T-cell (primary cell): ENCODE measurements at regions not wholly inside any gene's neighbourhood (a gene's known extent, or its start where the extent isn't known, plus 50 kb on each side); places are given as distances from the start of the nearest gene placed in this dataset.

Experiments
- ATAC-seq, 4 experiments: fragments of 200-7000 bp in 3 of 4; fragments of 150-1000 bp in 1 of 4; cut with Tn5 transposase; replicated peaks in 1 of 4; 1 replicate in 3 of 4; 2 replicates in 1 of 4; pipeline ENCODE4 v1.10.0; 2021; ENCODE audit warnings: moderate library complexity in 3 of 4, mild to moderate bottlenecking in 2 of 4, moderate number of reproducible peaks in 1 of 4
- CTCF ChIA-PET, 2 donors: fragments of 300-600 bp; sonication (Branson Sonifier 250); formaldehyde crosslinking; loops; one replicate each; lab custom pipeline; 2022; ENCODE audit warnings: antibody characterized with exemption in 2 of 2; lab: Charles Lee
- POLR2A ChIA-PET, 2 donors: fragments of 300-600 bp; sonication (Branson Sonifier 250); formaldehyde crosslinking; loops; one replicate each; lab custom pipeline; 2022; ENCODE audit warnings: antibody characterized with exemption in 2 of 2; lab: Charles Lee
- DNase-seq, 35 experiments: peaks; one replicate each; pipeline versions ENCODE4 v3.0.0 to v3.0.0-alpha.2; 2013 to 2023
- H3K27ac ChIP-seq: one replicate; pipeline ENCODE4 v1.5.1; 2013; ENCODE audit warnings: low read length
- H3K27me3 ChIP-seq, 2 experiments: replicated peaks in 1 of 2; 1 replicate in 1 of 2; 2 replicates in 1 of 2; pipeline versions ENCODE4 v1.6.1 to v1.7.0; 2013; ENCODE audit warnings: low read length in 1 of 2, mixed read lengths in 1 of 2; ENCODE audit not compliant: control insufficient read depth in 2 of 2, insufficient read depth in 2 of 2; ENCODE audit errors: extremely low read depth in 1 of 2
- H3K36me3 ChIP-seq, 2 donors: 1 replicate in 1 of 2; 2 replicates in 1 of 2; pipeline versions ENCODE4 v1.6.1 to v1.7.0; 2013; ENCODE audit warnings: low read length in 1 of 2; ENCODE audit not compliant: control insufficient read depth in 2 of 2, insufficient read depth in 1 of 2; ENCODE audit errors: extremely low read depth in 1 of 2
- H3K4me1 ChIP-seq, 2 experiments: 1 replicate in 1 of 2; 2 replicates in 1 of 2; pipeline versions ENCODE4 v1.6.1 to v1.7.0; 2013; ENCODE audit warnings: low read length in 2 of 2, mixed read lengths in 1 of 2; ENCODE audit not compliant: insufficient read depth in 2 of 2, control insufficient read depth in 1 of 2; ENCODE audit errors: extremely low read depth in 1 of 2
- H3K4me3 ChIP-seq, 2 donors: 1 replicate in 1 of 2; 2 replicates in 1 of 2; pipeline versions ENCODE4 v1.5.1 to v1.7.0; 2013; ENCODE audit warnings: mild to moderate bottlenecking in 2 of 2, low read length in 1 of 2, moderate library complexity in 1 of 2; ENCODE audit not compliant: control insufficient read depth in 1 of 2; ENCODE audit errors: extremely low read depth in 1 of 2
- H3K9me3 ChIP-seq: 2 replicates; pipeline ENCODE4 v1.7.0; 2013
- H3K27ac Mint-ChIP-seq, 2 donors: one replicate each; pipeline ENCODE4 v1.8.0; 2020 to 2021; ENCODE audit warnings: mild to moderate bottlenecking in 2 of 2, mixed read lengths in 2 of 2
- H3K27me3 Mint-ChIP-seq, 2 donors: one replicate each; pipeline ENCODE4 v1.8.0; 2021 to 2022; ENCODE audit warnings: mixed read lengths in 2 of 2
- H3K36me3 Mint-ChIP-seq: one replicate; pipeline ENCODE4 v1.8.0; 2021; ENCODE audit warnings: mixed read lengths
- H3K4me1 Mint-ChIP-seq, 3 donors: one replicate each; pipeline ENCODE4 v1.8.0; 2020 to 2022; ENCODE audit warnings: mixed read lengths in 3 of 3, mild to moderate bottlenecking in 1 of 3
- H3K4me3 Mint-ChIP-seq, 3 donors: one replicate each; pipeline ENCODE4 v1.8.0; 2020 to 2022; ENCODE audit warnings: mild to moderate bottlenecking in 3 of 3, mixed read lengths in 3 of 3, moderate library complexity in 3 of 3
- H3K9me3 Mint-ChIP-seq, 3 donors: one replicate each; pipeline ENCODE4 v1.8.0; 2020 to 2022; ENCODE audit warnings: mixed read lengths in 3 of 3
- WGBS: methylation state at CpG from one replicate; pipeline ENCODE4 v1.1.5; 2013; ENCODE audit warnings: missing lambda C conversion rate; ENCODE audit not compliant: insufficient coverage; 5-methylcytosine and 5-hydroxymethylcytosine counted together

DNA sequence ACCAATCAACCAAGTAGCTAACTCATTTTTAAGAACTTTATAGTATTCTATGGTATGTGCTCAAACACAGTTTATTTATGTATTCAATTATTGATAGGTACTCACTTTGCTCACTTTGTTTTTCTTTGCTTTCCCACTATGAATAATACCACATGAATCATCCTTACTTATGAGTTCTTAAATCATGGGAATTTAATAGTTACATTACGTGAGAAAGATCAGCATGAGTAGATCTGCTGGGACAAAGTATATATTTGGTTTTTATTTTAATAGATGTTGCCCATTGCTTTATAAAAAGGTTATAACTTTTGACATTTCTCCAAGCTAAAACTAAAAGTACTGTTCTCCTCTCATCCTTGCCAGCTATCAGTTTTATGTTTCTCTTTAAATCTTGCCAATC is 390.7 kb downstream of the LRATD1 start:
- ChIA-PET CTCF (interaction anchor here in 1 of 2 donors (0.5 kb wide), 1 partner anchor 33 kb away, joined by 3 read pairs; no protein-coding TSS in a partner anchor), POLR2A (no interaction called here)
- H3K36me3 Mint-ChIP-seq = no peaks in the 10 kb centered on the region
- Histone ChIP-seq H3K4me3 (no peak overlapping the region), H3K36me3 (no peaks in the 10 kb centered on the region), H3K9me3 (no peaks in the 10 kb centered on the region), H3K4me1 (no peaks in the 10 kb centered on the region), H3K27me3 (no peaks in the 10 kb centered on the region), H3K27ac (no peak overlapping the region)
- no peak for DNase-seq
- no peaks in the 10 kb centered on the region for H3K4me1 Mint-ChIP-seq
- WGBS = no CpG with 5 or more reads among the region's 1 CpG
- H3K9me3 Mint-ChIP-seq = no peaks in the 10 kb centered on the region
- no peak overlapping the region for H3K27ac Mint-ChIP-seq
- H3K27me3 Mint-ChIP-seq = no peaks in the 10 kb centered on the region
- ATAC-seq = no peak
- H3K4me3 Mint-ChIP-seq = no peak overlapping the region

DNA sequence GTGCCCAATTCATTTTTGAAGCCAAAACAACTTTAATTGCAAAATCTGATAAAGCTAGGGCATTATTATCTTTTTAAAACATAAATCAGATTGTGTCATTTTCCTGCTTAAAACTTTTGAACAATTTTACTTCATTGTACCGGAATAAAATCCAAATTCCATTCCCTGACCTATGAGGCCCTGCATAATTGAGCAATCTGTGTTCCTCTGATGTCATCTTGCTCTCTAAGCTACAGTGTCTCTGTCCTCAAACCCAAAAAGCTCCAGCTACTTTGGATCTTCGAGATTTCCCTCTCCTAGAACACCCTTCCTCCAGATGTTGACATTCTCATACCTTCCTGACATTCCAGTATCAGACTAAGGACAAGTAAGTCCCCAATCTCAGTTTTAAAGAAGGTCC is 395.9 kb downstream of the LRATD1 start:
- no peak for ATAC-seq
- no peaks in the 10 kb centered on the region for H3K4me1 Mint-ChIP-seq
- POLR2A ChIA-PET = no interaction called here

DNA sequence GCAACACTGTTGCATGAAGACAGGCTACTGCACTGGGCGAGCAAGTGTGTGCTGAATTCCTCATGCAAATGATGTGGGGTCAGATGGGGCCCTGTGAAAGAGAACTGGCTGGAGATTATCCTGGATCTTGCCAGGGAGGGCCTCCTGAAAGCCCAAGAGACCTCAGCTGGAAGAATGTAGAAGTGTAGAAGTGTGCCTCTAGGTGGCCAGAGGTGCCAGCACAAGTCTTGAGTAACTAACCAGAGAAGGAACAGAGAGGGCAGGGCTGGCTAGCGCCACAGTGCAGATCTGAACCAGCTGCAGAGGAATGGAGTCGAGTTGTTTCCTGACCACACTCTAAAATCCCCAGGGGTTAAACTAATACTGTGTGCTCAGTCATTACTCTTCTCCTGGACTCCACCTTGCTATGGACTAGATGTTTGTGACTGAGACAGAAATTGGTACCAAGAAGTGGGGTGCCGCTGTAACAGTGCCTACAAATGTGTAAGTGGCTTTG is 399.3 kb downstream of the LRATD1 start:
- H3K4me3 ChIP-seq = no peak overlapping the region
- no peaks in the 10 kb centered on the region for H3K9me3 ChIP-seq
- Mint-ChIP-seq H3K36me3 (no peaks in the 10 kb centered on the region), H3K4me3 (no peak overlapping the region), H3K27ac (no peak overlapping the region), H3K4me1 (no peaks in the 10 kb centered on the region), H3K27me3 (peaks cover 5 to 8% of the 10 kb centered on the region in 2 donors), H3K9me3 (no peaks in the 10 kb centered on the region)
- no peaks in the 10 kb centered on the region for H3K36me3 ChIP-seq
- DNase-seq (no peak), ATAC-seq (peak in 1 of 4 experiments; percentile 23)
- H3K4me1 ChIP-seq = no peaks in the 10 kb centered on the region
- ChIA-PET POLR2A (interaction anchor here in 1 of 2 donors (0.6 kb wide), 1 partner anchor 301 kb away, joined by 3 read pairs; no protein-coding TSS in a partner anchor), CTCF (no interaction called here)
- peaks cover 0 to 3% of the 10 kb centered on the region in 2 experiments for H3K27me3 ChIP-seq
- WGBS = 61% methylated on average over 2 of the region's 4 CpGs
- no peak overlapping the region for H3K27ac ChIP-seq

More for the DNA sequence above, 395.9 kb downstream of the LRATD1 start:
- CTCF ChIA-PET = no interaction called here
- Histone ChIP-seq H3K27ac (no peak overlapping the region), H3K4me1 (no peaks in the 10 kb centered on the region), H3K9me3 (no peaks in the 10 kb centered on the region), H3K27me3 (peaks cover 0 to 3% of the 10 kb centered on the region in 2 experiments), H3K36me3 (no peaks in the 10 kb centered on the region), H3K4me3 (no peak overlapping the region)
- Mint-ChIP-seq H3K9me3 (no peaks in the 10 kb centered on the region), H3K27me3 (peaks cover 5% of the 10 kb centered on the region in 2 donors), H3K36me3 (no peaks in the 10 kb centered on the region), H3K4me3 (no peak overlapping the region), H3K27ac (no peak overlapping the region)
- 24% methylated on average over 2 of the region's 2 CpGs for WGBS
- no peak for DNase-seq

DNA sequence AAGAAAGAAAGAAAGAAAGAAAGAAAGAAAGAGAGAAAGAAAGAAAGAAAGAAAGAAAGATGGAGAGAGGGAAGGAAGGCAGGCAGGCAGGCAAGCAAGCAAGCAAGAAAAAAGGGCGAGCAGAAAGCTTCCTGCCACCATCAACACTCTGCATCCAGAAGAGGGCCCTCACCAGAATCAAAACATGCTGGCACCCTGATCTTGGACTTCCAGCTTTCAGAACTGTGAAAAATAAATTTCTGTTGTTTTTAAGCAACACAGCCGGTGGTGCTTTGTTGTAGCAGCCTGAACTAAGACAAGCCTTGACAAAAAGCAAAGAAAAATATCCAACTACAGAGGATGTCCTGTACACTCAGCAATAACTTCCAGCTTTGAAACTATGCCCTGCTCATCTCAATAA is 401.7 kb downstream of the LRATD1 start:
- Mint-ChIP-seq H3K27me3 (peaks cover 4 to 7% of the 10 kb centered on the region in 2 donors), H3K9me3 (no peaks in the 10 kb centered on the region), H3K4me1 (no peaks in the 10 kb centered on the region), H3K27ac (no peak overlapping the region), H3K36me3 (no peaks in the 10 kb centered on the region), H3K4me3 (no peak overlapping the region)
- Histone ChIP-seq H3K27ac (no peak overlapping the region), H3K9me3 (no peaks in the 10 kb centered on the region), H3K4me1 (no peaks in the 10 kb centered on the region), H3K36me3 (no peaks in the 10 kb centered on the region), H3K27me3 (peaks cover 0 to 6% of the 10 kb centered on the region in 2 experiments), H3K4me3 (no peak overlapping the region)
- no peak for ATAC-seq
- WGBS = 40% methylated on average over 1 of the region's 2 CpGs
- ChIA-PET POLR2A (no interaction called here), CTCF (no interaction called here)
- DNase-seq = no peak

DNA sequence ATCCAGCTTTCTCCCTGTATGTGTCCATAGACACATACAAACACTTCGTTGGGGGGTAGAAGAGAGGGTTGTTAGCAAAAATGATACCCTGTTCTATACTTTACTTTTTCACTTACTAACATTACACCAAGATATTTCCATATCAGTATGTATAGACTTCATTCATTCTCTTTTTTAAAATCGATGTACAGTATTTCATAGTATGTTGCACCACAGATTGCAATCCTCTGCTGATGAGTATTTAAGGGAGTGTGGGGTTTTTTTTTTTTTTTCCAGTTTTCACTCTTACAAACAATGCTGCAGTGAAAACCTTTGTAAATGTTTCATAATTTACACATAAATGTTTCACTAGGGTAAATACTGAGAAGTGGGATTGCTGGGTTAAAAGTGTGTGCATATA is 402.3 kb downstream of the LRATD1 start:
- Mint-ChIP-seq H3K9me3 (no peaks in the 10 kb centered on the region), H3K4me1 (no peaks in the 10 kb centered on the region)
- WGBS = no CpG with 5 or more reads among the region's 2 CpGs

DNA sequence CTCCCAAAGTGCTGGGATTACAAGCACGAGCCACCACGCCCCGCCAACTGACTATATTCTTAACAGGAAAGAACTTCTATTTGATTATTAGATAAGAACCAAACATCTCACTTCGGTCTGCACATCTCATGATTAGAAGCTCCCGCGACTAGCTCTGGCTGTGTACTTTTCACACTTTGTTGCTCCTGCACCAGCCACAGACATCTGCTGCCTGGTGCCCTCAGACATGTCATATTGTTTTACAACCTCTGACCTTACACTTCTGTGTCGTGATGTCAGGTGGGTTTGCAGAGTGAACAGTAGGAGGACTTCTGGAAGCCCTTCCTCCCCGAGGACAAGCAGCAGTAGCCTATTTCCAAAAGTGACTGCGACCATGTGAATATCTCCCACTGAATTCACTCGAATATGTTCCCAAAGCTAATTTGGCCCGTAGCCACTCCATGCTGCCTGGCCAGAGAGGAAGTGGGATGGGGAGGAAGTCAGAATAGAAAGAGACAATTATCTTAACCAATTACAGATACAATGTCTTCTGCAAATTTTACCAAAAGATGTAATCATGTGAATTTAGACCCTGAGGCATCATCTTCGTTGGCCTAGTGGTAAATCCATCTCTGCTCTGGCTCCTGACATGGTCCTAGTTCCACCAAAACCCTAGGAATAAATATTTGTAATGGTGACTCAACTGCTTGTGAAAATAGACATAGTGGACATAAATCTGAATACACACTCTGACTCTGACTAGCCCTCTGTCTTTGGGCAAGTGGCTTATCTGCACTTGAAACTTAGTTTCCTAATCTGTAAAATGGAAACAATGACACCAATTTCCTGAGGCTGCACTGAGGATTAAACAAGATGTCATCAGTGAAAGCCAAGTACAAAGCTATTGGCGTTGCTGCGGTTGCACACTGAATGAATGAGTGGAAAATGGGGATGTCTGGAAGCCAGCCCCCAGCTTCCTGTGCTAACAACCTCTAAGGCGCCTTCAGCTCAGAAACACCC is 406.1 kb downstream of the LRATD1 start:
- Histone ChIP-seq H3K4me3 (no peak overlapping the region), H3K9me3 (no peaks in the 10 kb centered on the region), H3K36me3 (no peaks in the 10 kb centered on the region), H3K4me1 (peaks cover 0 to 3% of the 10 kb centered on the region in 2 experiments), H3K27me3 (peaks cover 0 to 11% of the 10 kb centered on the region in 2 experiments), H3K27ac (no peak overlapping the region)
- POLR2A ChIA-PET = no interaction called here
- ATAC-seq (no peak), DNase-seq (peak in 1 of 35 experiments; percentile 15)
- H3K4me1 Mint-ChIP-seq = no peaks in the 10 kb centered on the region
- CTCF ChIA-PET = interaction anchor here in 1 of 2 donors (0.7 kb wide), 1 partner anchor 11 kb away, joined by 5 read pairs; no protein-coding TSS in a partner anchor
- WGBS = 84% methylated on average over 3 of the region's 15 CpGs
- H3K27ac Mint-ChIP-seq = peak overlapping the region in 1 of 2 donors; percentile 29
- no peaks in the 10 kb centered on the region for H3K36me3 Mint-ChIP-seq
- H3K9me3 Mint-ChIP-seq = no peaks in the 10 kb centered on the region
- H3K27me3 Mint-ChIP-seq = peaks cover 10 to 11% of the 10 kb centered on the region in 2 donors
- H3K4me3 Mint-ChIP-seq = no peak overlapping the region

More for the DNA sequence above, 402.3 kb downstream of the LRATD1 start:
- Mint-ChIP-seq H3K27ac (no peak overlapping the region), H3K27me3 (peaks cover 4 to 5% of the 10 kb centered on the region in 2 donors), H3K36me3 (no peaks in the 10 kb centered on the region), H3K4me3 (no peak overlapping the region)
- Histone ChIP-seq H3K27me3 (peaks cover 0 to 10% of the 10 kb centered on the region in 2 experiments), H3K27ac (no peak overlapping the region), H3K4me3 (no peak overlapping the region), H3K4me1 (peaks cover 0 to 3% of the 10 kb centered on the region in 2 experiments), H3K36me3 (no peaks in the 10 kb centered on the region), H3K9me3 (no peaks in the 10 kb centered on the region)
- DNase-seq (no peak), ATAC-seq (no peak)
- POLR2A ChIA-PET = no interaction called here
- CTCF ChIA-PET = no interaction called here
